HG03159 (cell line): ENCODE measurements at regions not wholly inside any gene's neighbourhood (a gene's known extent, or its start where the extent isn't known, plus 50 kb on each side); places are given as distances from the start of the nearest gene placed in this dataset.
"Not testable (repeated sequence)": the region's sequence is repeated elsewhere in the genome, so short reads cannot be mapped to it uniquely, and the experiment has no call there.

Experiments used
- ATAC-seq: cut with Tn5 transposase; IDR thresholded peaks from one replicate; pipeline ENCODE4 v1.9.1; 2021; ENCODE audit warnings: mild to moderate bottlenecking, moderate library complexity; ENCODE audit not compliant: unreplicated experiment

- ATAC-seq = not testable (repeated sequence)
These were observed 240.1 kb downstream of the ZNF92 start for GRCh38 chr7:65613644-65614289.

- not testable (repeated sequence) for ATAC-seq
These were observed 242.5 kb downstream of the ZNF92 start for GRCh38 chr7:65616111-65616510.

GRCh38 chr7:65620216-65620615 is 246.6 kb downstream of the ZNF92 start:
- not testable (repeated sequence) for ATAC-seq

GRCh38 chr7:65621580-65622201 is 248.0 kb downstream of the ZNF92 start:
- ATAC-seq = peak; percentile 54

- not testable (repeated sequence) for ATAC-seq
These were observed 241.6 kb upstream of the VKORC1L1 start for GRCh38 chr7:65631236-65631635.

- ATAC-seq = not testable (repeated sequence)
These were observed 239.1 kb upstream of the VKORC1L1 start for GRCh38 chr7:65633587-65634404.

GRCh38 chr7:65638918-65639317 is 234.0 kb upstream of the VKORC1L1 start:
- not testable (repeated sequence) for ATAC-seq

GRCh38 chr7:65639717-65640116 is 233.2 kb upstream of the VKORC1L1 start:
- ATAC-seq = peak; percentile 54

GRCh38 chr7:65643498-65643897 is 229.4 kb upstream of the VKORC1L1 start:
- not testable (repeated sequence) for ATAC-seq

GRCh38 chr7:65647153-65647964 is 225.5 kb upstream of the VKORC1L1 start:
- not testable (repeated sequence) for ATAC-seq

GRCh38 chr7:65651174-65651573 is 221.7 kb upstream of the VKORC1L1 start:
- ATAC-seq = not testable (repeated sequence)

- ATAC-seq = not testable (repeated sequence)
These were observed 220.9 kb upstream of the VKORC1L1 start for GRCh38 chr7:65651826-65652592.

GRCh38 chr7:65652669-65653068 is 220.2 kb upstream of the VKORC1L1 start:
- not testable (repeated sequence) for ATAC-seq

GRCh38 chr7:65656494-65657188 is 216.2 kb upstream of the VKORC1L1 start:
- ATAC-seq = not testable (repeated sequence)

- not testable (repeated sequence) for ATAC-seq
These were observed 189.5 kb upstream of the VKORC1L1 start for GRCh38 chr7:65683362-65683761.

- not testable (repeated sequence) for ATAC-seq
These were observed 173.7 kb upstream of the VKORC1L1 start for GRCh38 chr7:65699026-65699714.

GRCh38 chr7:65699715-65700356 is 173.0 kb upstream of the VKORC1L1 start:
- not testable (repeated sequence) for ATAC-seq

- ATAC-seq = not testable (repeated sequence)
These were observed 153.6 kb upstream of the VKORC1L1 start for GRCh38 chr7:65719123-65719798.
